Fibroblast of lung (primary cell): ENCODE measurements at regions not wholly inside any gene's neighbourhood (a gene's known extent, or its start where the extent isn't known, plus 50 kb on each side); places are given as distances from the start of the nearest gene placed in this dataset.
"Not testable (repeated sequence)": the region's sequence is repeated elsewhere in the genome, so short reads cannot be mapped to it uniquely, and the experiment has no call there.

ENCODE experiments used
- DNase-seq, 2 donors: peaks; one replicate each; pipeline versions ENCODE4 v3.0.0 to v3.0.0-alpha.2; 2010; ENCODE audit warnings: low read depth in 2 of 2
- H2AFZ ChIP-seq: 2 replicates; pipeline ENCODE4 v1.5.1; 2012; ENCODE audit warnings: low read length, control low read depth, inconsistent platforms
- H3K27ac ChIP-seq: 2 replicates; pipeline ENCODE4 v1.5.1; 2011; ENCODE audit warnings: low read length, control low read depth; ENCODE audit not compliant: insufficient read depth
- H3K27me3 ChIP-seq: 2 replicates; pipeline ENCODE4 v1.5.1; 2011; ENCODE audit warnings: mild to moderate bottlenecking, low read length; ENCODE audit not compliant: control insufficient read depth, insufficient read depth
- H3K36me3 ChIP-seq: 2 replicates; pipeline ENCODE4 v1.5.1; 2011; ENCODE audit warnings: low read length; ENCODE audit not compliant: control insufficient read depth, insufficient read depth
- H3K4me1 ChIP-seq: 2 replicates; pipeline ENCODE4 v1.5.1; 2011; ENCODE audit warnings: low read length; ENCODE audit not compliant: control insufficient read depth, insufficient read depth; ENCODE audit errors: extremely low read depth
- H3K4me2 ChIP-seq: 2 replicates; pipeline ENCODE4 v1.5.1; 2011; ENCODE audit warnings: low read length, control low read depth; ENCODE audit not compliant: insufficient read depth; ENCODE audit errors: extremely low read depth
- H3K4me3 ChIP-seq, 4 experiments: fragments of 200-600 bp in 1 of 4; sonication (generic) in 1 of 4; replicated peaks in 1 of 4; 2 replicates each; pipeline ENCODE4 v1.5.1; 2011 to 2016; ENCODE audit warnings: low read length in 4 of 4, low read depth in 3 of 4, mild to moderate bottlenecking in 3 of 4, control low read depth in 2 of 4, inconsistent platforms in 1 of 4, mixed read lengths in 1 of 4; ENCODE audit not compliant: insufficient read depth in 1 of 4; ENCODE audit errors: control extremely low read depth in 1 of 4
- H3K79me2 ChIP-seq: 2 replicates; pipeline ENCODE4 v1.5.1; 2012; ENCODE audit warnings: mild to moderate bottlenecking, low read length, inconsistent platforms; ENCODE audit not compliant: control insufficient read depth, insufficient read depth
- H3K9ac ChIP-seq: 2 replicates; pipeline ENCODE4 v1.5.1; 2011; ENCODE audit warnings: mild to moderate bottlenecking, low read length, control low read depth; ENCODE audit not compliant: insufficient read depth
- H3K9me3 ChIP-seq: 2 replicates; pipeline ENCODE4 v1.5.1; 2012; ENCODE audit warnings: low read depth, low read length; ENCODE audit not compliant: control insufficient read depth, insufficient read depth
- H4K20me1 ChIP-seq: 2 replicates; pipeline ENCODE4 v1.5.1; 2011; ENCODE audit warnings: low read length; ENCODE audit not compliant: control insufficient read depth, insufficient read depth; ENCODE audit errors: extremely low read depth
- CTCF ChIP-seq, 2 donors: IDR thresholded peaks in 1 of 2; conservative IDR thresholded peaks in 1 of 2; 1 replicate in 1 of 2; 2 replicates in 1 of 2; pipeline ENCODE4 v1.5.1; 2011 to 2012; ENCODE audit warnings: low read length in 2 of 2, control low read depth in 1 of 2, inconsistent platforms in 1 of 2, low read depth in 1 of 2, mild to moderate bottlenecking in 1 of 2
- EZH2 ChIP-seq: IDR thresholded peaks from 2 replicates; pipeline ENCODE4 v1.5.1; 2012; ENCODE audit warnings: low read length, control low read depth, mild to moderate bottlenecking; ENCODE audit errors: missing control alignments

- H3K9ac ChIP-seq = no peak overlapping the region
- H3K9me3 ChIP-seq = no peaks in the 10 kb centered on the region
- H3K4me2 ChIP-seq = no peak overlapping the region
- peaks cover 4% of the 10 kb centered on the region for H3K27me3 ChIP-seq
- no peaks in the 10 kb centered on the region for H4K20me1 ChIP-seq
- no peaks in the 10 kb centered on the region for H3K36me3 ChIP-seq
- H3K4me1 ChIP-seq = no peaks in the 10 kb centered on the region
- no peak overlapping the region for H2AFZ ChIP-seq
- DNase-seq = peak in 1 of 2 donors; percentile 4
- no peak overlapping the region for H3K27ac ChIP-seq
- H3K4me3 ChIP-seq = no peak overlapping the region
- TF ChIP-seq EZH2 (no peak), CTCF (conservative IDR thresholded peaks at IDR 0.05 in 1 of 2, IDR thresholded peaks at IDR 0.05 in 1 of 2; ENCODE audit: low read depth in 1 of 2, low read length in 2 of 2) (no peak)
- no peaks in the 10 kb centered on the region for H3K79me2 ChIP-seq
These were observed 123.9 kb downstream of the KDR start for GRCh38 chr4:55001538-55001937.

GRCh38 chr4:54999003-54999402, 126.4 kb downstream of the KDR start:
- no peak overlapping the region for H3K9ac ChIP-seq
- TF ChIP-seq EZH2 (no peak), CTCF (conservative IDR thresholded peaks at IDR 0.05 in 1 of 2, IDR thresholded peaks at IDR 0.05 in 1 of 2; ENCODE audit: low read depth in 1 of 2, low read length in 2 of 2) (peak; percentile 34 to 39)
- no peak overlapping the region for H3K4me2 ChIP-seq
- H3K27me3 ChIP-seq = peaks cover 3% of the 10 kb centered on the region
- no peaks in the 10 kb centered on the region for H3K9me3 ChIP-seq
- no peaks in the 10 kb centered on the region for H4K20me1 ChIP-seq
- no peak overlapping the region for H3K27ac ChIP-seq
- DNase-seq = peak; percentile 12 to 64
- H2AFZ ChIP-seq = no peak overlapping the region
- H3K36me3 ChIP-seq = no peaks in the 10 kb centered on the region
- no peak overlapping the region for H3K4me3 ChIP-seq
- no peaks in the 10 kb centered on the region for H3K4me1 ChIP-seq
- H3K79me2 ChIP-seq = no peaks in the 10 kb centered on the region

- H3K4me3 ChIP-seq, H3K27ac ChIP-seq, H3K9ac ChIP-seq, H3K36me3 ChIP-seq, H4K20me1 ChIP-seq, H3K9me3 ChIP-seq, H3K4me1 ChIP-seq, DNase-seq, H3K79me2 ChIP-seq, H3K27me3 ChIP-seq, H3K4me2 ChIP-seq, H2AFZ ChIP-seq: not testable (repeated sequence)
These were observed 131.8 kb downstream of the KDR start for GRCh38 chr4:54993473-54994026.
